HepG2 (cell line): ENCODE measurements at regions not wholly inside any gene's neighbourhood (a gene's known extent, or its start where the extent isn't known, plus 50 kb on each side); places are given as distances from the start of the nearest gene placed in this dataset.

ENCODE experiments used
- ATAC-seq: fragments of 200-7000 bp; cut with Tn5 transposase; 3 replicates; pipeline ENCODE4 v1.9.1; 2020; ENCODE audit warnings: mild to moderate bottlenecking, moderate library complexity
- BruUV-seq: library from RNA; stranded (reverse); fragments of 400-500 nt; replicated peaks from 2 replicates; lab custom pipeline; 2021; lab: Mats Ljungman, UMichigan
- CTCF ChIA-PET: fragments of 300-600 bp; formaldehyde crosslinking; extraction: SDS; loops from one replicate; lab custom pipeline; 2021; ENCODE audit warnings: low total read pairs, inconsistent platforms, low intra/inter-chr PET ratio; lab: Yijun Ruan, JAX
- POLR2A ChIA-PET: fragments of 350-600 bp; sonication (Branson Sonifier 250); formaldehyde crosslinking; loops from one replicate; lab custom pipeline; 2020; ENCODE audit warnings: antibody characterized with exemption, inconsistent platforms; lab: Yijun Ruan, JAX
- DNase-seq: peaks from one replicate; pipeline ENCODE4 v3.0.0-alpha.2; 2015; ENCODE audit warnings: low spot score
- FAIRE-seq: peaks from 3 replicates; lab custom pipeline; 2011; peaks lifted over from hg19 to GRCh38; lab: Jason Lieb, UNC
- H2AFZ ChIP-seq: one replicate; pipeline ENCODE4 v1.6.1; 2011; ENCODE audit warnings: low read length, inconsistent platforms
- H3K27ac ChIP-seq: fragments of 300-600 bp; 3 replicates; pipeline ENCODE4 v1.8.0; 2011; ENCODE audit warnings: mixed run types, mild to moderate bottlenecking, mixed read lengths, low read length, inconsistent platforms; ENCODE audit not compliant: insufficient read depth; ENCODE audit errors: extremely low read length
- H3K27me3 ChIP-seq, 2 experiments: fragments of 200-600 bp in 1 of 2; 2 replicates in 1 of 2; 3 replicates in 1 of 2; pipeline versions ENCODE4 v1.6.0 to v1.8.0; 2011; ENCODE audit warnings: low read length in 2 of 2, mild to moderate bottlenecking in 2 of 2, moderate library complexity in 2 of 2, inconsistent platforms in 1 of 2; ENCODE audit not compliant: insufficient read depth in 2 of 2, control insufficient read depth in 1 of 2
- H3K36me3 ChIP-seq, 2 experiments: fragments of 200-600 bp in 1 of 2; replicated peaks in 1 of 2; 2 replicates in 1 of 2; 3 replicates in 1 of 2; pipeline versions ENCODE4 v1.5.1 to v1.8.0; 2011; ENCODE audit warnings: low read length in 2 of 2, inconsistent platforms in 1 of 2; ENCODE audit not compliant: insufficient read depth in 2 of 2, control insufficient read depth in 1 of 2
- H3K4me1 ChIP-seq: 2 replicates; pipeline ENCODE4 v1.5.1; 2012; ENCODE audit warnings: low read length, inconsistent platforms; ENCODE audit not compliant: insufficient read depth
- H3K4me2 ChIP-seq: 2 replicates; pipeline ENCODE4 v1.6.0; 2011; ENCODE audit warnings: low read depth, low read length, inconsistent platforms
- H3K4me3 ChIP-seq, 3 experiments: fragments of 200-600 bp in 1 of 3; sonication (generic), shearing (Covaris generic) in 1 of 3; replicated peaks in 1 of 3; 2 replicates each; pipeline ENCODE4 v1.5.1; 2011 to 2016; ENCODE audit warnings: low read length in 3 of 3, inconsistent platforms in 2 of 3, low read depth in 2 of 3, mild to moderate bottlenecking in 2 of 3, control low read depth in 1 of 3, mixed read lengths in 1 of 3; ENCODE audit not compliant: insufficient read depth in 1 of 3
- H3K79me2 ChIP-seq: one replicate; pipeline ENCODE4 v1.6.1; 2011; ENCODE audit warnings: low read length, inconsistent platforms; ENCODE audit not compliant: insufficient read depth
- H3K9ac ChIP-seq: 2 replicates; pipeline ENCODE4 v1.6.0; 2011; ENCODE audit warnings: mild to moderate bottlenecking, low read depth, low read length, inconsistent platforms; ENCODE audit not compliant: insufficient read depth
- H3K9me3 ChIP-seq: 2 replicates; pipeline ENCODE4 v1.5.1; 2012; ENCODE audit warnings: mild to moderate bottlenecking, low read length
- H4K20me1 ChIP-seq: 2 replicates; pipeline ENCODE4 v1.6.0; 2011; ENCODE audit warnings: inconsistent platforms, mild to moderate bottlenecking, low read length, moderate library complexity; ENCODE audit not compliant: insufficient read depth
- NONO ChIP-seq, 2 experiments: fragments of 450-650 bp in 1 of 2; sonication (generic) in 1 of 2; formaldehyde crosslinking in 1 of 2; IDR thresholded peaks in 1 of 2; conservative IDR thresholded peaks in 1 of 2; 2 replicates each; pipeline versions ENCODE4 v1.6.1 to v1.8.0; 2017 to 2022; ENCODE audit warnings: mild to moderate bottlenecking in 1 of 2, missing genetic modification reagents in 1 of 2, moderate library complexity in 1 of 2
- ZNF572 ChIP-seq: sonication (generic); formaldehyde crosslinking; IDR thresholded peaks from 2 replicates; pipeline ENCODE4 v1.5.1; 2020; ENCODE audit warnings: mild to moderate bottlenecking, missing genetic modification reagents
- WGBS: methylation state at CpG from one replicate; pipeline ENCODE4 v1.1.6; 2017; ENCODE audit warnings: low lambda C conversion rate; 5-methylcytosine and 5-hydroxymethylcytosine counted together
- in situ Hi-C: cut with HindIII; loops from 2 replicates; pipeline ENCODE4 v1.10.0; 2017; ENCODE audit warnings: low pct_unique_long_range_greater_than_20kb; ENCODE audit not compliant: extremely low pct_ligation_motif_present
- intact Hi-C: fragments of 100-400 bp; cut with micrococcal nuclease; formaldehyde crosslinking; loops from one replicate; pipeline ENCODE4 v1.10.0; 2022; ENCODE audit not compliant: unreplicated experiment
- TF ChIP-seq, protein P1 (sequence below): sonication (generic); formaldehyde crosslinking; IDR thresholded peaks from 2 replicates; pipeline ENCODE4 v1.4.0; 2020; ENCODE audit warnings: missing genetic modification reagents
- TF ChIP-seq, protein P2 (sequence below): IDR thresholded peaks from 2 replicates; pipeline ENCODE4 v1.6.1; 2016

DNA sequence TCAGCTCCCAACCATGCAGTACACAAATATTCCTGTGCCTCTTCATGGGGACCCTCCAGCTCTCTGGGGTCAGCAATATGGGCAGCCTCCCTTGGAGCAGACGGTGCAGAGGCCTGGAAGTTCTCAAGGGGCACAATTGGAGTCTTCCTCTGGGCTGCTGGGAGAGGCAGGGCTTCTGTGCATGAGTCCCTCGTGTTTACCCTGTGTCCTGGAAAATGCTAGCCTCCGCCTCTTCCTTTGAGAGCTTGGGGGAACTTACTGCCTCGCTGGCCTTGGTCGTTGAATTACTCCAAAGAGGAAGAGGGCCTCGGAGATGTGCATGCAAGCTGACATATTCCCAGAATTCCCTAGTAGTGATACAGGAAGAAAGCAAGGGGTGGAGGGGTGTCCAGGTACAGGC, 284.4 kb upstream of the IGF1R start (continued):
- TF ChIP-seq NONO (IDR thresholded peaks at IDR 0.05) (no peak), NONO (CRISPR knock-in tag; conservative IDR thresholded peaks at IDR 0.05) (no peak)
- TF ChIP-seq, all 625 proteins: peak for 0

DNA sequence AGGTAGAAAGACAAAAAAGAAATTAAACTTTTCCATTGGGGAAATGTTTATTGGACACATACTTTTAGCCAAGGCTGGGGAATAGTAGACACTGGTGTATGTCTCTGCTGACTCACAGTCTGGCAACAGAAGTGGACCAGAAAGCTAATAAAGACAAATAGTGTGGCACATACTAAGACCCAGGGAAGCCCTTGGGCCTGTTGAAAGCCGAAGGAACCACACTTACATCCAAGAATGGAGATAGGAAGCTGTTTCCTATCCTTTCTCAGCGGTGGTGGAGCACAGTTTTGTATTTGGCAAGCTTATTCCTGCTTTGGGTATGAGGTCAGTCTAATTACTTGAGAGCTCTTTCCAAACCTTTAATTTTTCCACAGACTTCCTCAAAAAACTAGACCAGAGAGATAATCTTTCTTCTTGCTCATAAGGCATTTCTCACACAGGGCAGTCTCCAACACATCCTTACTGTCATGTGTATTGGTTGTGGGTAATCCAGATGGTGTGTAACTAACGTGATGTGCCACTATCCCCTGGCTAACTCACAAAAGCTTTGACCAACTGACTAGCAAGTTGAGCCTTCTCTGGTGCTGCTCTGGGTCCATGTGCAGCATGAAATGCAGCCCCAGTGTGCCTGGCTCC, 279.1 kb upstream of the IGF1R start:
- POLR2A ChIA-PET: no interaction called here
- ATAC-seq (no peak), FAIRE-seq (no peak), DNase-seq (no peak)
- Histone ChIP-seq H3K27ac (no peak overlapping the region), H2AFZ (no peak overlapping the region), H3K4me2 (no peak overlapping the region), H3K9ac (no peak overlapping the region), H3K4me1 (no peaks in the 10 kb centered on the region), H4K20me1 (no peaks in the 10 kb centered on the region; the same call in 1 of the 2 replicates), H3K27me3 (no peaks in the 10 kb centered on the region), H3K9me3 (no peaks in the 10 kb centered on the region), H3K36me3 (no peaks in the 10 kb centered on the region), H3K79me2 (no peaks in the 10 kb centered on the region), H3K4me3 (no peak overlapping the region)
- in situ Hi-C loops (no loop called here), intact Hi-C loops (no loop called here)
- CTCF ChIA-PET: no interaction called here
- no TSS peak for BruUV-seq
- TF ChIP-seq, protein P1, sequence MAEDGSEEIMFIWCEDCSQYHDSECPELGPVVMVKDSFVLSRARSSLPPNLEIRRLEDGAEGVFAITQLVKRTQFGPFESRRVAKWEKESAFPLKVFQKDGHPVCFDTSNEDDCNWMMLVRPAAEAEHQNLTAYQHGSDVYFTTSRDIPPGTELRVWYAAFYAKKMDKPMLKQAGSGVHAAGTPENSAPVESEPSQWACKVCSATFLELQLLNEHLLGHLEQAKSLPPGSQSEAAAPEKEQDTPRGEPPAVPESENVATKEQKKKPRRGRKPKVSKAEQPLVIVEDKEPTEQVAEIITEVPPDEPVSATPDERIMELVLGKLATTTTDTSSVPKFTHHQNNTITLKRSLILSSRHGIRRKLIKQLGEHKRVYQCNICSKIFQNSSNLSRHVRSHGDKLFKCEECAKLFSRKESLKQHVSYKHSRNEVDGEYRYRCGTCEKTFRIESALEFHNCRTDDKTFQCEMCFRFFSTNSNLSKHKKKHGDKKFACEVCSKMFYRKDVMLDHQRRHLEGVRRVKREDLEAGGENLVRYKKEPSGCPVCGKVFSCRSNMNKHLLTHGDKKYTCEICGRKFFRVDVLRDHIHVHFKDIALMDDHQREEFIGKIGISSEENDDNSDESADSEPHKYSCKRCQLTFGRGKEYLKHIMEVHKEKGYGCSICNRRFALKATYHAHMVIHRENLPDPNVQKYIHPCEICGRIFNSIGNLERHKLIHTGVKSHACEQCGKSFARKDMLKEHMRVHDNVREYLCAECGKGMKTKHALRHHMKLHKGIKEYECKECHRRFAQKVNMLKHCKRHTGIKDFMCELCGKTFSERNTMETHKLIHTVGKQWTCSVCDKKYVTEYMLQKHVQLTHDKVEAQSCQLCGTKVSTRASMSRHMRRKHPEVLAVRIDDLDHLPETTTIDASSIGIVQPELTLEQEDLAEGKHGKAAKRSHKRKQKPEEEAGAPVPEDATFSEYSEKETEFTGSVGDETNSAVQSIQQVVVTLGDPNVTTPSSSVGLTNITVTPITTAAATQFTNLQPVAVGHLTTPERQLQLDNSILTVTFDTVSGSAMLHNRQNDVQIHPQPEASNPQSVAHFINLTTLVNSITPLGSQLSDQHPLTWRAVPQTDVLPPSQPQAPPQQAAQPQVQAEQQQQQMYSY: no peak
- TF ChIP-seq, protein P2, sequence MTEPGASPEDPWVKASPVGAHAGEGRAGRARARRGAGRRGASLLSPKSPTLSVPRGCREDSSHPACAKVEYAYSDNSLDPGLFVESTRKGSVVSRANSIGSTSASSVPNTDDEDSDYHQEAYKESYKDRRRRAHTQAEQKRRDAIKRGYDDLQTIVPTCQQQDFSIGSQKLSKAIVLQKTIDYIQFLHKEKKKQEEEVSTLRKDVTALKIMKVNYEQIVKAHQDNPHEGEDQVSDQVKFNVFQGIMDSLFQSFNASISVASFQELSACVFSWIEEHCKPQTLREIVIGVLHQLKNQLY: no peak
- no peak for TF ChIP-seq ZNF572 (CRISPR knock-in tag)
- WGBS: 2% methylated on average over 3 of the region's 3 CpGs
